Mesenchymal stem cell (in vitro differentiated cells and primary cell): ENCODE measurements at regions not wholly inside any gene's neighbourhood (a gene's known extent, or its start where the extent isn't known, plus 50 kb on each side); places are given as distances from the start of the nearest gene placed in this dataset.
A peak's percentile ranks its signal among the peaks of the same experiment; 100 is the strongest.

Source experiments
- DNase-seq: peaks from one replicate; pipeline ENCODE4 v3.0.0-alpha.2; 2013
- H2AFZ ChIP-seq: one replicate; pipeline ENCODE4 v1.6.1; 2013; ENCODE audit warnings: low read depth, mild to moderate bottlenecking, control low read depth, inconsistent platforms, low read length, moderate library complexity
- H2AK5ac ChIP-seq: 2 replicates; pipeline ENCODE4 v1.6.1; 2013; ENCODE audit warnings: low read length, moderate library complexity, mild to moderate bottlenecking, inconsistent platforms; ENCODE audit not compliant: severe bottlenecking
- H2BK120ac ChIP-seq: one replicate; pipeline ENCODE4 v1.6.1; 2013; ENCODE audit warnings: low read depth, mild to moderate bottlenecking, inconsistent platforms, low read length, moderate library complexity
- H2BK12ac ChIP-seq, 2 experiments: one replicate each; pipeline ENCODE4 v1.6.1; 2013; ENCODE audit warnings: inconsistent platforms in 2 of 2, low read length in 2 of 2, mild to moderate bottlenecking in 2 of 2, moderate library complexity in 2 of 2, control low read depth in 1 of 2
- H2BK15ac ChIP-seq: one replicate; pipeline ENCODE4 v1.6.1; 2013; ENCODE audit warnings: mild to moderate bottlenecking, low read depth, inconsistent platforms; ENCODE audit not compliant: poor library complexity, severe bottlenecking
- H2BK5ac ChIP-seq: 2 replicates; pipeline ENCODE4 v1.6.1; 2013; ENCODE audit warnings: low read depth, mild to moderate bottlenecking, low read length, control low read depth, inconsistent platforms; ENCODE audit not compliant: poor library complexity, severe bottlenecking
- H3K14ac ChIP-seq, 2 experiments: one replicate each; pipeline ENCODE4 v1.6.1; 2013; ENCODE audit warnings: inconsistent platforms in 2 of 2, low read length in 2 of 2, control low read depth in 1 of 2, mild to moderate bottlenecking in 1 of 2, moderate library complexity in 1 of 2
- H3K18ac ChIP-seq, 2 experiments: one replicate each; pipeline ENCODE4 v1.6.1; 2013; ENCODE audit warnings: inconsistent platforms in 2 of 2, low read length in 2 of 2, control low read depth in 1 of 2, low read depth in 1 of 2, mild to moderate bottlenecking in 1 of 2
- H3K23ac ChIP-seq, 2 experiments: one replicate each; pipeline ENCODE4 v1.6.1; 2013; ENCODE audit warnings: inconsistent platforms in 2 of 2, low read length in 2 of 2, mild to moderate bottlenecking in 2 of 2, moderate library complexity in 2 of 2, control low read depth in 1 of 2
- H3K27ac ChIP-seq: 2 replicates; pipeline ENCODE4 v1.5.1; 2013; ENCODE audit warnings: mild to moderate bottlenecking, moderate library complexity, low read length, control low read depth, inconsistent platforms; ENCODE audit not compliant: poor library complexity, severe bottlenecking
- H3K27me3 ChIP-seq, 2 experiments: 2 replicates each; pipeline versions ENCODE4 v1.6.1 to v1.7.0; 2013; ENCODE audit warnings: low read length in 2 of 2, mild to moderate bottlenecking in 2 of 2, moderate library complexity in 2 of 2, control low read depth in 1 of 2, inconsistent platforms in 1 of 2; ENCODE audit not compliant: control insufficient read depth in 1 of 2, insufficient read depth in 1 of 2
- H3K36me3 ChIP-seq, 2 experiments: 2 replicates each; pipeline versions ENCODE4 v1.6.1 to v1.7.0; 2013; ENCODE audit warnings: low read length in 2 of 2, control low read depth in 1 of 2, inconsistent platforms in 1 of 2, low read depth in 1 of 2, mild to moderate bottlenecking in 1 of 2; ENCODE audit not compliant: insufficient read depth in 2 of 2, control insufficient read depth in 1 of 2
- H3K4ac ChIP-seq, 2 experiments: one replicate each; pipeline ENCODE4 v1.6.1; 2013; ENCODE audit warnings: inconsistent platforms in 2 of 2, low read length in 2 of 2, mild to moderate bottlenecking in 2 of 2, moderate library complexity in 2 of 2, control low read depth in 1 of 2, low read depth in 1 of 2
- H3K4me1 ChIP-seq: 2 replicates; pipeline ENCODE4 v1.6.1; 2013; ENCODE audit warnings: low read depth, low read length, control low read depth; ENCODE audit not compliant: control insufficient read depth, insufficient read depth
- H3K4me2 ChIP-seq: 2 replicates; pipeline ENCODE4 v1.6.1; 2013; ENCODE audit warnings: low read length, mild to moderate bottlenecking, inconsistent platforms; ENCODE audit not compliant: poor library complexity, severe bottlenecking
- H3K4me3 ChIP-seq, 2 experiments: 2 replicates each; pipeline versions ENCODE4 v1.5.1 to v1.7.0; 2013; ENCODE audit warnings: low read length in 2 of 2, mild to moderate bottlenecking in 2 of 2, control low read depth in 1 of 2, low read depth in 1 of 2; ENCODE audit not compliant: insufficient read depth in 1 of 2
- H3K79me1 ChIP-seq: replicated peaks from 2 replicates; pipeline ENCODE4 v1.6.1; 2013; ENCODE audit warnings: mild to moderate bottlenecking, control low read depth, low read length, inconsistent platforms; ENCODE audit not compliant: poor library complexity, severe bottlenecking
- H3K9ac ChIP-seq: 2 replicates; pipeline ENCODE4 v1.7.0; 2013; ENCODE audit warnings: mild to moderate bottlenecking, low read length, moderate library complexity
- H3K9me3 ChIP-seq: 2 replicates; pipeline ENCODE4 v1.7.0; 2013; ENCODE audit warnings: mild to moderate bottlenecking, low read length; ENCODE audit not compliant: control insufficient read depth
- H4K8ac ChIP-seq: one replicate; pipeline ENCODE4 v1.6.1; 2013; ENCODE audit warnings: inconsistent platforms, mild to moderate bottlenecking, low read length, moderate library complexity
- H4K91ac ChIP-seq: one replicate; pipeline ENCODE4 v1.6.1; 2013; ENCODE audit warnings: mild to moderate bottlenecking, low read length, inconsistent platforms
- WGBS: methylation state at CpG from one replicate; pipeline ENCODE4 v1.1.7; 2013; ENCODE audit warnings: mixed read lengths; 5-methylcytosine and 5-hydroxymethylcytosine counted together

DNA sequence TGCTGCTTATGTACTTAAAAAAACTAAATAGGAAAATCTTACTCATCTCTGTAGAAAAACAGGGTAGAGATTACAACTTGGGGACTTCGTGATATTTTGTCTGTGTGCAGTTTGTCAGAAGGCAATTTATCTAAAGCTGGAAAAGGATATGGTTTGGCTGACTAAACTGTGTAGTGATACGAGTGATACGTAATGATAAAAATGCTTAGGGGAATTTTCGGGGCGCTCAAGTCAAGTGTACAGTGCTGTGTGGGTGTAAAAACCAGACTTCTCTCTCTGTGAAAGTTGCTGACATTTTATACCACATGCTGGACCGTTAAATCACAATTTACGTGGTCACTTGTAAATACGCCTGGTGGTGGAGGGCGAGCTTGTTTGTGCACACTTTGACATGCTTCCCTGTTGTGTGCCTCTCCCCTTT lies 221.7 kb downstream of the KCNRG start:
- Histone ChIP-seq H3K4me2 (no peak overlapping the region), H4K91ac (no peak overlapping the region), H3K36me3 (no peaks in the 10 kb centered on the region), H3K9ac (peak overlapping the region; percentile 52), H2BK120ac (no peak overlapping the region), H3K4ac (no peak overlapping the region), H2BK12ac (no peak overlapping the region), H3K14ac (no peak overlapping the region), H3K9me3 (no peaks in the 10 kb centered on the region), H2AFZ (no peak overlapping the region), H2BK5ac (no peak overlapping the region), H2BK15ac (no peak overlapping the region), H3K27me3 (no peaks in the 10 kb centered on the region), H2AK5ac (no peak overlapping the region), H3K23ac (no peak overlapping the region), H3K4me3 (peak overlapping the region in 1 of 2 experiments; percentile 9), H3K18ac (no peak overlapping the region), H3K79me1 (no peaks in the 10 kb centered on the region), H4K8ac (peak overlapping the region; percentile 0), H3K4me1 (no peaks in the 10 kb centered on the region), H3K27ac (no peak overlapping the region)
- 88% methylated on average over 9 of the region's 9 CpGs for WGBS
- no peak for DNase-seq

DNA sequence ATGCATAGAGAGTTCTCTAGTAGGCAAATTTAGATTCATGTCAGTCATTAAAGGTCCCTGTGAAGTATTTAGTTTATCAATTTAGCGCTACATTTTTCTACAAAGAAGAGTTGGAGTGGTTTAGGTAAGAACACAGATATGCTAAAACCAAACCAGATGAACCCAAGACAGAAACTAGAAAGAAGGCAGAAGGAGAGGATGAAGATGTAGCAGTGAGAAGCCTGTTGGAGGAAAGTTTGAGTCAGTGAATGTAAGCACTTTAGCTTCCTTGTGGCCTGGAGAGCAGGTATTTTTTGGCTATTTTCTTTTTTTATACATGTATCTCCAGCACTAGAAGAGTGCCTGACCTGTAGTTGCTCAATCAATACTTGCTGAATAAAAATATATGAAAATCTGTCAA lies 223.7 kb downstream of the KCNRG start:
- H2AK5ac ChIP-seq: no peak overlapping the region
- no peak overlapping the region for H2AFZ ChIP-seq
- no peak overlapping the region for H2BK12ac ChIP-seq
- no peaks in the 10 kb centered on the region for H3K36me3 ChIP-seq
- H3K23ac ChIP-seq: no peak overlapping the region
- no peak overlapping the region for H3K9ac ChIP-seq
- H4K8ac ChIP-seq: no peak overlapping the region
- H3K79me1 ChIP-seq: no peaks in the 10 kb centered on the region
- H3K4me3 ChIP-seq: no peak overlapping the region
- no peak overlapping the region for H2BK5ac ChIP-seq
- no peak overlapping the region for H4K91ac ChIP-seq
- H3K4me2 ChIP-seq: no peak overlapping the region
- no peak overlapping the region for H2BK120ac ChIP-seq
- no peak overlapping the region for H3K4ac ChIP-seq
- DNase-seq: no peak
- H3K4me1 ChIP-seq: no peaks in the 10 kb centered on the region
- no peak overlapping the region for H2BK15ac ChIP-seq
- no peak overlapping the region for H3K27ac ChIP-seq
- H3K18ac ChIP-seq: no peak overlapping the region
- no peak overlapping the region for H3K14ac ChIP-seq
- 100% methylated on average over 1 of the region's 1 CpG for WGBS
- H3K27me3 ChIP-seq: no peaks in the 10 kb centered on the region
- no peaks in the 10 kb centered on the region for H3K9me3 ChIP-seq

DNA sequence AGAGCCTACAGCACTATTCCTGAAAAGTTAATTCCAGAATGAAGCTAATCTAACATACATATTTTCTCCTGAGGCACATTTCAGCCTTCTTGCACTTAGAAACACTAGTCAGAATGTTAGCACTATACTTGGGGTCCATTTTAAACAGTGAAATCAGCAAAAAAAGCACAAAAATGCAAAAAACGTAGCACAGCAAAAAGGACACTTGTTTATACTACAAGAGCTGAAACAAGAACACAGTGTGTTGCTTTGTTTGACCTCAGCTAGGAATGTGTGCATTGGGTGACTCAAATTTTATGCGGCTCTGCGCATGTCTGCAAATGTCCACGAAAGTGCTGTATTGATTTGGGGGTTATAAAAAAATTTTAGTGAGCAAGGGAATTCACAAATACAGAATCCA lies 226.2 kb downstream of the KCNRG start:
- Histone ChIP-seq H2AFZ (no peak overlapping the region), H4K8ac (no peak overlapping the region), H3K18ac (no peak overlapping the region), H3K27ac (no peak overlapping the region), H3K4me1 (peaks cover 6% of the 10 kb centered on the region), H2AK5ac (no peak overlapping the region), H3K9ac (no peak overlapping the region), H3K4me2 (no peak overlapping the region), H3K4me3 (no peak overlapping the region), H2BK120ac (no peak overlapping the region), H3K36me3 (no peaks in the 10 kb centered on the region), H3K9me3 (no peaks in the 10 kb centered on the region), H3K27me3 (no peaks in the 10 kb centered on the region), H3K14ac (no peak overlapping the region), H3K4ac (no peak overlapping the region), H4K91ac (no peak overlapping the region), H2BK12ac (no peak overlapping the region), H3K79me1 (no peaks in the 10 kb centered on the region), H2BK15ac (no peak overlapping the region), H2BK5ac (no peak overlapping the region), H3K23ac (no peak overlapping the region)
- peak; percentile 42 for DNase-seq
- WGBS: 19% methylated on average over 3 of the region's 4 CpGs

DNA sequence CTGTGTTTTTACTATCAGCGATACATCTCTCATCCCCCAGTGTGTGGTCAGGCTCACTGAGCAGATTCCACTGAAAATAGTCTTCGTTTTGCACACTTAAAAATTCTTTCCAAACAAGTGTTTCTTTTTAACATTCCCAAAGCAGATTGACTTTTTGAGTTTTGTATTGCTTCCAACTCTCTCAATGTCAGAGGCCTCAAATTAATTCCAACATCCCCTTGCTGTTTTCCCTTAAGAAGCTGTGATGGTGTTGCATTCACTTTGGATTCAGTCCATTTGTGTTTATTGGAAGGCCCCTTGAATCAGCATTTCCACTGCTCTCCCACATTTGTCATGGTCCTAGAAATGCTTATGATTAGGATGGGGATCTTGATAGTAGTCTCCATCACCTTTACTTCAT lies 228.7 kb downstream of the KCNRG start:
- Histone ChIP-seq H3K9me3 (no peaks in the 10 kb centered on the region), H3K27ac (no peak overlapping the region), H3K14ac (no peak overlapping the region), H4K8ac (no peak overlapping the region), H3K4me2 (no peak overlapping the region), H3K27me3 (no peaks in the 10 kb centered on the region), H3K18ac (no peak overlapping the region), H3K4ac (peak overlapping the region in 1 of 2 experiments; percentile 6), H2BK120ac (no peak overlapping the region), H3K23ac (no peak overlapping the region), H2BK5ac (no peak overlapping the region), H3K36me3 (no peaks in the 10 kb centered on the region), H2AK5ac (no peak overlapping the region), H2BK12ac (peak overlapping the region in 1 of 2 experiments; percentile 24), H3K9ac (no peak overlapping the region), H4K91ac (no peak overlapping the region), H3K4me1 (peaks cover 6% of the 10 kb centered on the region), H3K4me3 (no peak overlapping the region), H2BK15ac (no peak overlapping the region), H2AFZ (no peak overlapping the region), H3K79me1 (no peaks in the 10 kb centered on the region)
- no peak for DNase-seq
- 87% methylated on average over 2 of the region's 2 CpGs for WGBS
